DMS79 treated with DMSO at 0.1 percent for 48 hours (cell line): ENCODE measurements at regions not wholly inside any gene's neighbourhood (a gene's known extent, or its start where the extent isn't known, plus 50 kb on each side); places are given as distances from the start of the nearest gene placed in this dataset.
"Not testable (repeated sequence)": the region's sequence is repeated elsewhere in the genome, so short reads cannot be mapped to it uniquely, and the experiment has no call there.

Source experiments
- DNase-seq: peaks from one replicate; lab custom pipeline; 2025; lab: John Stamatoyannopoulos, UW

GRCh38 chr11:70592641-70593165, 194.4 kb downstream of the CTTN start:
- DNase-seq: no peak

- no peak for DNase-seq
These were observed 195.2 kb downstream of the CTTN start for GRCh38 chr11:70593446-70593983.

GRCh38 chr11:70594031-70594430, 195.7 kb downstream of the CTTN start:
- no peak for DNase-seq

- DNase-seq: no peak
These were observed 196.3 kb downstream of the CTTN start for GRCh38 chr11:70594606-70595005.

GRCh38 chr11:70595016-70595415, 196.7 kb downstream of the CTTN start:
- DNase-seq: no peak

GRCh38 chr11:70595452-70595851, 197.1 kb downstream of the CTTN start:
- DNase-seq: no peak

- DNase-seq: no peak
These were observed 197.8 kb downstream of the CTTN start for GRCh38 chr11:70596091-70596490.

GRCh38 chr11:70597006-70597555, 198.8 kb downstream of the CTTN start:
- DNase-seq: no peak

- no peak for DNase-seq
These were observed 199.7 kb downstream of the CTTN start for GRCh38 chr11:70597751-70598625.

- not testable (repeated sequence) for DNase-seq
These were observed 202.6 kb downstream of the CTTN start for GRCh38 chr11:70600911-70601415.

GRCh38 chr11:70601861-70602538, 203.7 kb downstream of the CTTN start:
- peak; percentile 76 for DNase-seq

GRCh38 chr11:70603114-70603755, 204.9 kb downstream of the CTTN start:
- DNase-seq: no peak

GRCh38 chr11:70603756-70604211, 205.5 kb downstream of the CTTN start:
- peak; percentile 96 for DNase-seq

- DNase-seq: no peak
These were observed 205.9 kb downstream of the CTTN start for GRCh38 chr11:70604221-70604620.

- no peak for DNase-seq
These were observed 206.5 kb downstream of the CTTN start for GRCh38 chr11:70604630-70605467.

- DNase-seq: no peak
These were observed 207.1 kb downstream of the CTTN start for GRCh38 chr11:70605468-70605815.

GRCh38 chr11:70605846-70606245, 207.5 kb downstream of the CTTN start:
- no peak for DNase-seq

GRCh38 chr11:70606248-70606950, 208.1 kb downstream of the CTTN start:
- no peak for DNase-seq

- DNase-seq: no peak
These were observed 208.6 kb downstream of the CTTN start for GRCh38 chr11:70606951-70607330.

- no peak for DNase-seq
These were observed 209.2 kb downstream of the CTTN start for GRCh38 chr11:70607561-70607960.
